Erythroblast (primary cell): ENCODE measurements at regions not wholly inside any gene's neighbourhood (a gene's known extent, or its start where the extent isn't known, plus 50 kb on each side); places are given as distances from the start of the nearest gene placed in this dataset.

Source experiments
- GATA1 ChIP-seq: IDR thresholded peaks from 2 replicates; pipeline ENCODE4 v1.6.1; 2011; ENCODE audit warnings: low read depth, mild to moderate bottlenecking, control low read depth, low read length, moderate library complexity
- POLR2A ChIP-seq: IDR thresholded peaks from 2 replicates; pipeline ENCODE4 v1.6.1; 2011; ENCODE audit warnings: mild to moderate bottlenecking, low read length

GRCh38 chr3:157868196-157868595 is 238.0 kb downstream of the SHOX2 start:
- TF ChIP-seq POLR2A (no peak), GATA1 (no peak)
